ENCODE measurements at regions not wholly inside any gene's neighbourhood (a gene's known extent, or its start where the extent isn't known, plus 50 kb on each side); places are given as distances from the start of the nearest gene placed in this dataset.

GRCh38 chr13:76029088-76029487, 393.0 kb downstream of the LMO7 start:
- TF ChIP-seq CTCF (IDR thresholded peaks at IDR 0.05) (no peak), POLR2A (IDR thresholded peaks at IDR 0.05) (no peak)

Measured in Peyer's patch (tissue), 4 donors.